ENCODE measurements at regions not wholly inside any gene's neighbourhood (a gene's known extent, or its start where the extent isn't known, plus 50 kb on each side); places are given as distances from the start of the nearest gene placed in this dataset.
"Not testable (repeated sequence)": the region's sequence is repeated elsewhere in the genome, so short reads cannot be mapped to it uniquely, and the experiment has no call there.

GRCh38 chrX:1702557-1702956 is 87.7 kb downstream of the ASMT start:
- not testable (repeated sequence) for TF ChIP-seq KDM1A (IDR thresholded peaks at IDR 0.05; ENCODE audit: low read depth); CTCF (IDR thresholded peaks at IDR 0.05); EP300 (IDR thresholded peaks at IDR 0.05); MAX (IDR thresholded peaks at IDR 0.05); NR3C1 (IDR thresholded peaks at IDR 0.05); RFX5 (IDR thresholded peaks at IDR 0.05); JUNB (IDR thresholded peaks at IDR 0.05); CBX2 (IDR thresholded peaks at IDR 0.05; ENCODE audit: borderline replicate concordance, low read depth); POLR2AphosphoS2 (conservative IDR thresholded peaks at IDR 0.05; ENCODE audit: low read length); REST (IDR thresholded peaks at IDR 0.05); HOXA7 (CRISPR knock-in tag; IDR thresholded peaks at IDR 0.05)
- TF ChIP-seq, protein P1, sequence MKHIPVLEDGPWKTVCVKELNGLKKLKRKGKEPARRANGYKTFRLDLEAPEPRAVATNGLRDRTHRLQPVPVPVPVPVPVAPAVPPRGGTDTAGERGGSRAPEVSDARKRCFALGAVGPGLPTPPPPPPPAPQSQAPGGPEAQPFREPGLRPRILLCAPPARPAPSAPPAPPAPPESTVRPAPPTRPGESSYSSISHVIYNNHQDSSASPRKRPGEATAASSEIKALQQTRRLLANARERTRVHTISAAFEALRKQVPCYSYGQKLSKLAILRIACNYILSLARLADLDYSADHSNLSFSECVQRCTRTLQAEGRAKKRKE (CRISPR knock-in tag; IDR thresholded peaks at IDR 0.05; ENCODE audit: low read depth): not testable (repeated sequence)
